NCI-H2227 (cell line): ENCODE measurements at regions not wholly inside any gene's neighbourhood (a gene's known extent, or its start where the extent isn't known, plus 50 kb on each side); places are given as distances from the start of the nearest gene placed in this dataset.

ENCODE experiments used
- DNase-seq: peaks from one replicate; lab custom pipeline; 2025; ENCODE audit not compliant: unreplicated experiment; lab: John Stamatoyannopoulos, UW

- DNase-seq = no peak
Observed at GRCh38 chr6:26280407-26280806, 84.6 kb upstream of the BTN3A2 start.

- DNase-seq = peak; percentile 77
Observed at GRCh38 chr6:26284537-26285142, 80.4 kb upstream of the BTN3A2 start.

DNA sequence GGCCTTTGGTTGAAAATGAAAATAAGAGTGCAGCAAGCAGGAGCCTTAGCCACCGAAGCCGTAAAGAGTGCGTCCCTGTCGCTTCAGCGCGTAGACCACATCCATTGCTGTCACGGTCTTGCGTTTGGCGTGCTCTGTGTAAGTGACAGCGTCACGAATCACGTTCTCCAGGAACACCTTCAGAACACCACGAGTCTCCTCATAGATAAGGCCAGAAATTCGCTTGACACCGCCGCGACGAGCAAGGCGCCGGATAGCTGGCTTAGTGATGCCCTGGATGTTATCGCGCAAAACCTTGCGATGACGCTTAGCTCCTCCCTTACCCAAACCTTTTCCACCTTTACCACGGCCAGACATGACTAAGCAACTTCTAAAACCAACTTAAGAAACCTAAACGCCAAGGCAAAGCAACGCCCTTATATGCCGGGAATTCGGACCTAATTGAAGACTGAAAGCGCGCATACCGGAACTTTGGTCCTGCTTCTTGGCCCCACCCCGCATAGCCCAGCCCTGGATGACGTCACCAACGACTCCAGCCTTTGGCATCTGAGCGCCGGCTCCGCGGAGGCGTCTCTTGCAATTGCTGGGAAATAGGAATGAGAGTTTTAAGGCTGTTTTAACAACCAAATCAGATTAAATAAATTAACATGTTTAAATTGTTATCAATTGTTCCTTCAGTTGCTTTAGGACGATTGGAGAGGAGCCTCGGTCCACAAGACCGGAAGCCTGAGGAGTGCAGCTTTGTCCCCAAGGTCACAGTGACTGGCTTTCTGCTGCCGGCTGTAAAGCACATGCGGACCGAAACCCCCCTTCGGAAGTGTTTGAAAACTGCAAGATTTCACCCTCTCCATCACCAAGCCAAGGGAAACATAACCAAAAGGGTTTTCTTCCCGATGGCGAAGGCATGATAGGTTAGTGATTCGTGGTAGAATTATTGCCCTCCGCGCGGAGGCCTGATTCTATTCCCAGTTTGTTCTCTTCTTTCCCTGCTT is 79.6 kb upstream of the BTN3A2 start:
- DNase-seq = peak; percentile 99

- peak; percentile 86 for DNase-seq
Observed at GRCh38 chr6:26286168-26286877, 78.7 kb upstream of the BTN3A2 start.

DNA sequence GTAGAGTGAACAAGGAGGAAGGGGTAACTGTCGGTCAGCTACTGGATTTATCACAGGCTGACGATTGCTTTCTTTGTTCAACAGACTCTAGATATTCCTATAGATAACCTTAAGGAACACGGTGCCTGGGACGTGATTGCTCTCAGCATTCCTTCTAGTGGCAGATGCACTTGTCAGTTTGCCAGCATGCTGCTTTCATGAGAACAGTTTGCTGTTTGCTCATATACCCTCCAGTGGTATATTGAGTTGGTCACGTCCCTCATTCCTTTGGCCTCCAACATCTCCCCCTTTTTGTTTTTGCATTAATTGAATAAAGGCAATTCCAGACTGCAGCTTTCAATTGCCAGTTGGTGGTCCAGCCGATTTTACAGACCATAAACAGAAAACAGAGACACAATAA is 76.8 kb upstream of the BTN3A2 start:
- no peak for DNase-seq

DNA sequence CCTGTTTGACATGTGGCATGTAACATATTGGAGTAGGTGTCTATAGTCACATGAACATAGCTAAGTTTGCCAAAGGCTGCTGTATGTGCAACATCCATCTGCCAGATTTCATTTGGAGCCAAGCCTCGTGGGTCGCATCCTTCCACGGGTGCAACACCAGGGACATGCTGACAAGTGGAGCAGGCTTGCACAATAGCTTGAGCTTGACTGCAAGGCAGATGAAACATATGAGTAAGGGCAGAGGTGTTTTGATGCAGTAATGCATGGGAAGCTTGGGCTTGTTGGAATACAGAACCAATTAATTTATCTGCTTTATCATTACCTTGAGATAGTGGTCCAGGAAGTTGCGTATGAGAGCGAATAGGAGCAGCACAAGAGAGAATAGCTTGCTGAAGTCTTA is 74.1 kb upstream of the BTN3A2 start:
- DNase-seq = no peak

DNA sequence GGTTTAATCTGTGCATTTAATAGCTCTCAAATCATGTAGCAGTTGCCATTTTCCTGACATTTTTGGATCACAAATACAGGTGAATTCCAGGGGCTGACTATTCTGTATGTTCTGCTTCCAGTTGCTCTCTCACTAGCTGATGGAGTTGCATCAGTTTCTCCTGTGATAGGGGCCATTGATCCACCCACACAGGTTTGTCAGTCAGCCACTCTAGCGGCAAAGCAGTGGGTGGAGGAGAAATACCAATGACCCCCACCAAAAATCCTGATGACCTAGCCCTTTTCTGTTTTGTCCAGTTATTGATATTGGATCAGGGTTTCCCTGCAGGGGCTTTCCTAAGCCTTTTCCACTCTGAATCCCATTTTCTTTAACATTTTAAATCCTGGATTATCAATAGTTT is 72.3 kb upstream of the BTN3A2 start:
- no peak for DNase-seq

GRCh38 chr6:26294302-26294701 is 70.7 kb upstream of the BTN3A2 start:
- DNase-seq = no peak

DNA sequence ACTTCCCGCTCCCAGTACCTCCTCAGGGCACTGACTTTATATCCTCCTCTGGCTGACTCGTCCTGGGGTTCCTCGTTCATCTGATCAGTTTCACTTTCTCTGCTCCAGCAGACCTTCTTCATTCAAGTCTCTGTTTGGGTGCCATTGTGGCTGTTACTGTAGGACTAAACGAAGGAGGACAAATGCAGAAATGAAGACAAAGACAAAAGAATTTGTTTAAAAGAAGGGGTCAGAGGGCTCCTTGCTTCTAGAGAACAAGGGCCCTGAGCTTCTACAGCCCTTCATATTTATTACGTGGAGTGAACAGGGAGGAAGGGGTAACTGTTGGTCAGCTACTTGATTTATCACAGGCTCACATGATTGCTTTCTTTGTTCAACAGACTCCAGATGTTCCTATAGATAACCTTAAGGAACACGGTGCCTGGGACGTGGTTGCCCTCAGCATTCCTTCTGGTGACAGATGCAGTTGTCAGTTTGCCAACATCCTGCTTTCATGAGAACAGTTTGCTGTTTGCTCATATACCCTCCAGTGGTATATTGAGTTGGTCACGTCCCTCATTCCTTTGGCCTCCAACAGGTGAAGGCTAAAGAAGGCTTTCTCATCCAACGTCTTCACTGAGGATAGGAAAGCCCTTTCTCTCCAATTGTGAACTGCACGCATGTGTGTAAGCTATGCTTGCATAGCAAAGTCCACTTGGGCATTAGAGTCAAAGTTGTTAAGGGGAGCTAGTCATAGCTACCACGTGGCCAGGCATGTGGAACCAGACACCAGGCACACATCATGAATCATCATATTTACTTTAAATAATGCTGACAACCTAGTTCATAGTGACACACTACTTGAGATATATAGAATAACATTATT is 69.1 kb upstream of the BTN3A2 start:
- DNase-seq = no peak

- no peak for DNase-seq
Observed at GRCh38 chr6:26296556-26296856, 68.5 kb upstream of the BTN3A2 start.

DNA sequence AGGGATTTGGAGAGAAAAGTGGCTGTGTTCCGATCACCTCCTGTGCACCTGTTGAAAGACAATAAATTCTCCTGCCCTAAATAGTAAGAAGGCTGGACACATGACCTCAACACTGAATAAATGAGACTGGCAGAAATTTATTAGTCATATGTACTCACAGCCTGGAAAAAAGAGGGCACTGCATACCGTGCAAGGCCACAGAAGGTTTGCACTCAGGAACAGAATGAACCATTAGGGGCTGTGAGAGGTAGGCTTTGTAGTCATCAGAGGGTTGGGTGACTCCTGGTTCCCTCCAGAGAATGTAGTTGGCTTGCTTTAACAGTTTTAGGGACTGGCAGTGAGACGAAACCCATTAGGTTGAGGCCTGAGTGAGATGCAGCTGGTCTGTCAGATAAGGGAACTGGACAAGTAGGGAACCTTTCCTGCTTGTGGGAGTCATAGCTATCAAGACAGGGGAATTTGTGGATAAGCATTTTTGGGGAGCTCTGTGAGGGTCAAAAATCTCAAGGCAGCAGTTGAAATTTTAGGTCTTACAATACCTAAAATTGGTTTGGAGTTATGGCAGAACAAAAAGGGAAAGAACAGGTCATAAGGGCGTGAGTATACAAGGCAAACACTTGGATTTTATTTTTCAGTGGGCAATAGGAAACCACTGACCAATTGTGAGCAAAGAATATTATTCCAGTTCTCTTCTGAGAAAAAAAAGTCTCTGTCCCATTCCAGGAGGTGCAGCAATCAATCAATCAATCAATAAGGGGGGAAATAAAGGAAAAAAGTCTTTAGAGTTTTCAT is 67.9 kb upstream of the BTN3A2 start:
- no peak for DNase-seq

DNA sequence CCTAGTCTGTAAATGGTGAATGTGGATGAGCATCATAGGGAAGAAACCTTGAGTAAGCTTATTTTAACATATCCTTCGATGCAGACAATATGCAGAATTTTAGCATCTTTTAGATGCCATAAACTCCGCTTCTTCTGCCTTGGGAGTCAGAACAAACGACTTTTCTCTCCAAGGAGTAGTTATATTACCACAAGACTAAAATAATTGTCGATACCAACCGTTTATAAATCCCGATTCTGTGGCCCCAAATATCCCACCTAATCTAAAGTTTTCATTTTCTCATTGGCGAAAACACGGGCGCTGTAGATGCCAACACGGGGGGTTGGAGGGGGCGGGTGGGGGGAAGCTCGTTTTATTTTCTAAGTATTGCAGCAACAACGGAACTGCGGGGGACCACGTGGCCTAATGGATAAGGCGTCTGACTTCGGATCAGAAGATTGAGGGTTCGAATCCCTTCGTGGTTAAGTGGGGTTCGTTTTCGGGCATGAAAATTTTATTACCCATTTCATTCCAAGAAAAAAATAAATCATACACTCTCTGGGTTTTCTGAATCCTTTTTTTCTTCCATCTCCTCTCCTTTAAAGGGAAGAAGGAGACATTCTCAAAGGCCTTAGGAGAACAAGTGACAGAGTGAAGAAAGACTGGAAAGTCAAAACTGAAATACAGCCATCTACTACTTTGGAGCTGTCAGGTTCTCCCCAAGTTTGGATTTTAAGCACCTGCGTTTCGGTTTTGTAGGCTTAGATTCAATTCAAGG is 65.5 kb upstream of the BTN3A2 start:
- DNase-seq = no peak

DNA sequence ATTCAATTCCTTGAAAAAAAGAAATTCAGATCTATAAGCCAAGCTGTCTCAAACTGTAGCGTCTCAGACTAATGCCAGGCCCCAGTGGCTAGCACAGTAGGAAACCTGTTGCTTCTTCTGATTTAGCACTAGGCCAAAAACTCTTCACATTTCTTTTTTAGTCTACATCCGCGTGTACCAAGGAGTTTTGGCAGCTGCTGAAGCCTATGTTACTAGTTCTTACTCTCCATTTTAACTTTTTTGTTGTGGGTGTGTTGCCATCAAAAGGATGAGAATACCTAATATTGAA is 65.0 kb upstream of the BTN3A2 start:
- DNase-seq = no peak

DNA sequence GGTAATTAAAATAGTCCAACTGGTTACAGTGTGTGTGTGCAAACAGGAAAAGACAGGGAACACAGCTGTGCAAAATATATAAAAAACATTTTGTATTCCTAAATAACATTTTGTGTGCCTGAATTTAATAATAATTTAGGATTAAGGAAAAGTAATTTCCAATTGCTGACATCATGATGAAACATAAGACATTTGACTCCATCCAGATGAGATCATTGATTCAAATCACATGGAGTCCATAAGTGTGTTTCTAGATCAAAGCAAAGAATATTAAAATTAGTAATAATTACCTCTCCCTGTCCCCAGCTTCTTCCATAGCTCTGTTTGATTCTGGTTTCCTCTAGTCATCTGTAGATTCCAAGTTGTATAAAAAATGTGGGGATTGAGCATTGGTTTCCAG is 64.6 kb upstream of the BTN3A2 start:
- DNase-seq = no peak

DNA sequence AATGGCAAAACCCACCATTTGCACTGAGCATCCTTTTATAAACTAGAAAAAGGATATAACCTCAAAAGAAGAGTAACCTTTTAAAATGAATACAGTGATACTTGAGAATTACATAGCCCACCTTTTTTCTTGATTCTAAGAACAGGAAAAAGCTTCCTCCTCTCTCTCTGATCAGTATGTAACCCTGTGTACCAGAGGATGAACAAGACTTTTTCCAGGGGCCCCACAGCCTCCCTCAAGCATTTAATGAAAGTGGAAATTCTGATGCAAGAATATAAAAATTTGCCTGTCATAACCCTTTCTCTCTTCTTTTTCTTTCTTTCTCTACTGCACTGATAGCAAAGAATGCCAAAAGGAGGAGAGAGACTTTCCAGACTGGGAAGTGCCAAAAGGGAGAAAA is 64.2 kb upstream of the BTN3A2 start:
- no peak for DNase-seq

DNA sequence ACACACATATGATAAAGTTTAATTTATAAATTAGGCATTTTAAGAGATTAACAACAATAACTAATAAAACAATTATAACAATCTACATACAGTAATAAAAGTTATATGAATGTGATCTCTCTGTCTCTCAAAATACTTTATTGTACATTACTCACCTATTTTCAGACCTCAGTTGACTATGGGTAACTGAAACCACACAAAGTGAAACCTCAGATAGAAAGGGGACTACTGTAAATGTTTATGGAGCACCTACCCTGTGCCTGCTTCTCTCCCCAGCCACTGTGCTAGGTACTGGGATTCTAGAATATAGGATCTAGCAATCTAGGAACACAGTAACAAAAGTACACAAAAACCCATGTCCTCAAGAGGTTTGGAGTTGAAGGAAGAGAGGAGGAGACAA is 63.4 kb upstream of the BTN3A2 start:
- DNase-seq = no peak

DNA sequence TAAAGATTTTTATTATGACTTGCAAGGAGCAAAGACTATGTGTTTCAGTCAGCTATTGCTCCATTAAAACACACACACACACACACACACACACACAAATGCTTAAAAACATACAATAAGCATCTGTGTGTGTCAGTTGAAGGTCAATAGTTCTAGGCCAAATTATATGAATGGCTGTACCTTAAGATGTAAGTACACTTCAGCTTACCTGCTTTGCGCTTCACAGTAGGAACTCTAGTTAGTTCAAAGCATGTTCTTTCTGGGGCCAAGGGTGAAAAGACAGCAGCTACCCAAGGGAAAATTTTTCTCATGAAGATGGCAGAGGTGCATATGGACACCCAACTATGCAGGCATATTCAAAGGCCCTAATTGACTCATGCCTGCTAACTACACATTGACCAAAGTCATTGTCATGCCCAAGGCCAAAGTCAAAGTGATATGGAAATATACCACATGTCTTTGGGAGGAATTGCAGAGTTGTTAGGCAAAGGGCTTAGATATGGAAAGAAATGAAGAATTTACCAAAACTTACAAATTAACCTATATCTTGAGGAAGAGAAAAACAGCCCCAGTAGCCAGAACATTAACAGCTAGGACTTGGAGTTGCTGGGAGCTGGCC is 61.9 kb upstream of the BTN3A2 start:
- DNase-seq = no peak

DNA sequence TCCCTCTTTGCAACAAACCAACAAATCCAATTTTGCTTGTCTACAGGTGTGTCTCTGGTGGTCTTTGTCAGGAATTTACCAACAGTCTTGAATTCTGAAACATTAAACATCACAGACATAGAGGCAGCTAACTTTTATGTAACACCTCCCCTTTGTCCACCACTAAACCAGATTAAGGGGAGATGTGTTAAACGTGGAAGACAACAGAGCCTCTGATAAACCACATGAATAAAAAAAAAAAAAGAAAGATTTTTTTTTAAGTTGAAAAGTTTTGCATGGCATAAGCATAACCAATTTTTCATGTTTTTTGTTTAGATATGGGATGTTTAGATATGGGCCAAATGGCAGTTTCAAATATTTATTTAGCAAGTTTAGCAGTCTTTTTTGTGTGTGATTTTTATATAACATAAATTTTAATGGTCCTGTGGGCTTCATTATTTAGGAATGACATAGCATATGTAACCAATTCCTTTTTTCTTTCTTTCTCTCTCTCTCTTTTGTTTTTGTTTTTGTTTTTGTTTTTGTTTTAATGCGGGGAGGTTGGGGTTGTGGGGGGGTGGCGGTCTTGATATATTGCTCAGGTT is 60.7 kb upstream of the BTN3A2 start:
- no peak for DNase-seq
